SK-N-MC (cell line): ENCODE measurements at regions not wholly inside any gene's neighbourhood (a gene's known extent, or its start where the extent isn't known, plus 50 kb on each side); places are given as distances from the start of the nearest gene placed in this dataset.

ENCODE experiments used
- EZH2 ChIP-seq: fragments of 200-600 bp; sonication (generic); IDR thresholded peaks from one replicate; pipeline ENCODE4 v1.6.1; 2017; ENCODE audit warnings: antibody characterized with exemption
- POLR2AphosphoS5 ChIP-seq: IDR thresholded peaks from 2 replicates; pipeline ENCODE4 v1.6.1; 2012; ENCODE audit warnings: mild to moderate bottlenecking, low read depth, low read length, borderline replicate concordance

DNA sequence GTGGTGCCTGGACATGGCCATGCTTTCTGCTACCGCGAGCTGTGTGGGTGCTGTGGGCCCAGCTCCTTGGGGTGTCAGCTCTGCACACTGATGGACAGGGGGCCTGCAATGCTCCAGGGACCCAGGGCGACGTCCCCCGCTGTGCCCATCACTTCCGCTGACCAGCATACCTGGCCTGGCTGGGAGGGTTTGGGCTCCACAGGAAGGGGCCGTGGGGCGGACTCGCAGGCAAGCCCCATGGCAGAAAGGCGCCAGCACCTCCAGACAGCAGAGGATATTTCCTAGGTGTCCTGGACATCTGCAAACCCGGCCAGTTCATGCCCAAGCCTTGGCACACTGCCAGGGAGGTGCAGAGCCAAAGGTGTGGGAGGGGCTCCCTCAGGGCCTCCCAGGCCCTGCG is 295.8 kb upstream of the IRX4 start:
- TF ChIP-seq POLR2AphosphoS5: no peak
- no peak for TF ChIP-seq EZH2
